NCI-H128 (cell line): ENCODE measurements at regions not wholly inside any gene's neighbourhood (a gene's known extent, or its start where the extent isn't known, plus 50 kb on each side); places are given as distances from the start of the nearest gene placed in this dataset.
"Not testable (repeated sequence)": the region's sequence is repeated elsewhere in the genome, so short reads cannot be mapped to it uniquely, and the experiment has no call there.

Source experiments
- DNase-seq: peaks from one replicate; lab custom pipeline; 2025; ENCODE audit not compliant: unreplicated experiment; lab: John Stamatoyannopoulos, UW

DNA sequence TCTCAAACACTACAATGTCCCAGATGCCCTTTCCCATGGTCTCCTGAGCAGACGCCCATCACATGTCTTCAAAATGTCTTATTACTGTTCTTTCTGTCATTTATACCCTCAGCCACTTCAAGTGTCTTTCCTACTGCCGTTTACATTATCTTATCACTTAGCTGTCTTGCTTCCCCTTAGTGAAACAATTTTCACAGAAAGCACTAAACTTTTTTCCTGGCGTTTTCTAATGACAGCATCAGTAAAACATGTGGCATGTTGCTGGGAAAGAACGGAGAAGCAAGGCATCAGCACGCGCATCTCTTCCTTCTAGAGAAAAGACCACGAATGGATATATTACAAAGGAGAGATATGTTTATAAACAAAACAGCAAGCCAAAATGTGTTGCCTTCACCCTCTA, 189.7 kb upstream of the SLIT2 start:
- DNase-seq, result no peak

DNA sequence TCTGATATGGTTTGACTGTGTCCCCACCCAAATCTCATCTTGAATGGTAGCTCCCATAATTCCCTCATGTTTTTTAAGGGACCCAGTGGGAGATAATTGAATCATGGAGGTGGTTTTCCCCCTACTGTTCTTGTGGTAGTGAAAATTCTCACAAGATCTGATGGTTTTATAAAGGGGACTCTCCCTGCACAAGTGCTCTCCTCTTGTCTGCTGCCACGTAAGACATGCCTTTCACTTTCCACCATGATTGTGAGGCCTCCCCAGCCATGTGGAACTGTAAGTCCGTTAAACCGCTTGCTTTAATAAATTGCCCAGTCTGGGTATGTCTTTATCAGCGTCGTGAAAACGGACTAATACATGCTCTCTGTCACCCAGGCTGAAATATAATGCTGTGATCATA, 200.9 kb upstream of the SLIT2 start:
- no peak for DNase-seq

DNA sequence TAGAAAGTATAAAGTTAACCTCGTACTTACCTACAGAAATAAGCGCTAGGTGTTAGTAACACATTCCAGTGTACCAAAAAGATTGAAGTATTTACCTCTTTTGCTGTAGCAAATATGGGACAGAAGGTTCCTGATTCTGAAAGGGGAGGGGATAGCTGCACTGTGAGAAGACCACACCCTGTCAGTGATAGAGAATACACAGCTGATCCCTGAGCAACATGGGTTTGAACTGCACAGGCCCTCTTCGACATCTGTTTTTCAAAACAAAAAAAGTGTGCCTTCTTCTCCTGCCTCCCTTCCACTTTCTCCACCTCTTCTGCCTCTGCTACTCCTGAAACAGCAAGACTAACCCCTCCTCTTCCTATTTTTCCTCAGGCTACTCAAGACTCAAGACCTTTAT, 201.8 kb upstream of the SLIT2 start:
- DNase-seq, result no peak

- no peak for DNase-seq
Observed at GRCh38 chr4:20046931-20047677, 204.6 kb upstream of the SLIT2 start.

GRCh38 chr4:20046179-20046578, 205.5 kb upstream of the SLIT2 start:
- DNase-seq, result no peak

DNA sequence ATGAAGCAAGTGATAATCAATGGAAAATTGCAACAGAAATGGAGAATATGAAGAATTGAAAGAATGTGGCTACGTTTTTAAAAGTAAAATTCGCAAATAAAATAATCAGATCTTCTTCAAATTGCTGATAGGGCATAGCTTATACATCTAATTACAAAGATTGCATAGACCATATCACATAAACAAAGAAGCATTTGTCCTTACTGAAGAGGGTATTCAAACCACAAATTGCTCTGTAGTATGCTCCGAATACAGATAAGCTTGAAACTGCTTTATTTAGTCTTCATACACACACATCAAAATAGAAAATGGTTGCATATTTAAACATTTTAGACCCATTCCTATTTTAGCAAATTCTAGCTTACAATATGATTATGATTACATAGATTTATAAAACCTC, 206.7 kb upstream of the SLIT2 start:
- DNase-seq, result no peak

DNA sequence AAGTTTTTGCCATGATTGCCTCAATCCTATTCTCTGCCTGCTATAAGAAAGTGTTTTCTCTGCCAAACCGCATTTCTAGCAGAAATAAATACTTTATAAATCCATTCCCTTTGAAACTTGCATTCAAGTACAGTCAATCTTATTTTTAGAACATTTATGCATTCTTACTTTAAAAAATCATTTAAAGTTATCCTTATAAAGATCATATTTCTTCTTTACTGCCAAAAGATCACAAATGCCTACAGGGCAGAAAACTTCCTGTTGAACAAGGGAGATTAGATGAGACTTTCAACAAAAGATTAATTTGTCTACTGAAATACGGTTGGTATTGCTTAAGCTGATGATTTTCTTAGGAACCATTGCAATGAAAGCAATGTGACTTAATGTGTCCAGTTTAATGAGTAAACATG, 207.2 kb upstream of the SLIT2 start:
- DNase-seq, result no peak

DNA sequence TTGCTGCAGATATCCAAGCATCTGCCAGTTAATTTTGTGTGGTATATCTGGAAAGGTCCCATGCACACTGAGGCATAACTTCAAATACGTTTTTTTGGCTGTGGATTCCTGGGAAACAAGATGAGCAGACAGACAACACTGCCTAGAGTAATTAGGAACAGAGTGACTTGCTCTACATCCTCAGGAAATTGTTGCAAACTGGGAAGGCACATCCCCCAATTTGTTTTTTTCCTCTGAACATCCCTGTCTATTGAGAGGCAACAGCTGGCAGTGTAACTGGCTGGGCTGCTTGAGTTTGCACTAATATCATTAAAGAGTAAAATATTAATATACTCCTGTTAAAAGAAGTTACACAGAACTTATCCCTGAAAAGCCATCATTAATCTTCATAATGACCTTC, 207.7 kb upstream of the SLIT2 start:
- DNase-seq, result no peak

- no peak for DNase-seq
Observed at GRCh38 chr4:20042769-20043168, 208.9 kb upstream of the SLIT2 start.

- no peak for DNase-seq
Observed at GRCh38 chr4:20041839-20042407, 209.8 kb upstream of the SLIT2 start.

DNA sequence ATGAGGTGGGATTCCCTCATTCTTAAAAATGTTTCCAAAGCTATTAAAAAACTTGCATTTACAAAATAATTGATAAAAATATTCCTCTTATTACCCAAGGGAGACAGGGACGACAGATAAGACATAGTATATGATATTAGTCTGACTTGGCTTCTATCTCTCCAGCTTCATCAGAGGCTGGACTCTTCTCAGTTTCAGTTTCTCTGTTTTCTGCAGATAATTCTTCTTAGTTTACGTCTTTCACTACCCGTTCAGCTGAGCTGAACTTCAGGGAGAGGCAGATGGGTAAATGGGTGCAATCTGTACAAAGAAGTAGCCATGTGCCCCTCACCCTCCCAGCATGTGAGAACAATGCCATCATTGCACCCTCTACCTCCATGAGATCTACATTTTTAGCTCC, 214.0 kb upstream of the SLIT2 start:
- no peak for DNase-seq

DNA sequence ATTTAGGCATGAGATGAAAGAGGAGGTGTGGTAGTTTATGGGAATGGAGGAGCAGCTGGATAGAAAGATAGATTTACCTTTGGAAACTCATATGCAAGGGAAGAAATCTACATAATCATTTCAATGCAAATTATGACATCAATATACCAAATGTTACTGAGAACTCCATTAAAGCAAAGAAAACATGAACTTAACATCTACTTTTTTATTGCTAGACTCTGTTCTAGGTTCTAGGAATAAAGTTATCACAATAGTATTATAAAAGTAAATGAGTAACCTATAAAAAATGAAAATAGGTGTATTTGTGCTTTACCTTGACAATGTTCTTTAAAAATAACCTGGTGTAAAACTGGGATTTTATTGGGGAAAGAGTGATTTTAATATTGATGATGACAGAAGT, 221.6 kb upstream of the SLIT2 start:
- no peak for DNase-seq

- DNase-seq, result no peak
Observed at GRCh38 chr4:20028645-20029044, 223.1 kb upstream of the SLIT2 start.

GRCh38 chr4:20026456-20026855, 225.2 kb upstream of the SLIT2 start:
- DNase-seq, result no peak

DNA sequence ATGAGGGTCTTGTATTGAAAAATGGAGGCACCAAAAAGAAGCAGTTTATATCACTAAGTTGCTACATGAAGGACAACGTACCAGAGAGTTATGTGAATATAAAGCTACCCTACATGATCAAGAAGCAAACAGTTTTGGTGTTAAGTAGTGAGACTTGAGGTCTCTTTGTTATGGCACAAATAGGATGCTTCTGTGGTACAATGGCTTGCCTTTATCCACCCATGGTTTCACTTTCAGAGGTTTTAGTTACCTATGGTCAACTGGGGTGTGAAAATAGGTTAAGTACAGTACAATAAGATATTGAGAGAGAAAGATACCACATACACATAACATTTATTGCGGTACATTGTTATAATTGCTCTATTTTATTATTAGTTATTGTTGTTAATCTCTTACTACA, 229.2 kb upstream of the SLIT2 start:
- no peak for DNase-seq

GRCh38 chr4:20020056-20020455, 231.6 kb upstream of the SLIT2 start:
- no peak for DNase-seq

DNA sequence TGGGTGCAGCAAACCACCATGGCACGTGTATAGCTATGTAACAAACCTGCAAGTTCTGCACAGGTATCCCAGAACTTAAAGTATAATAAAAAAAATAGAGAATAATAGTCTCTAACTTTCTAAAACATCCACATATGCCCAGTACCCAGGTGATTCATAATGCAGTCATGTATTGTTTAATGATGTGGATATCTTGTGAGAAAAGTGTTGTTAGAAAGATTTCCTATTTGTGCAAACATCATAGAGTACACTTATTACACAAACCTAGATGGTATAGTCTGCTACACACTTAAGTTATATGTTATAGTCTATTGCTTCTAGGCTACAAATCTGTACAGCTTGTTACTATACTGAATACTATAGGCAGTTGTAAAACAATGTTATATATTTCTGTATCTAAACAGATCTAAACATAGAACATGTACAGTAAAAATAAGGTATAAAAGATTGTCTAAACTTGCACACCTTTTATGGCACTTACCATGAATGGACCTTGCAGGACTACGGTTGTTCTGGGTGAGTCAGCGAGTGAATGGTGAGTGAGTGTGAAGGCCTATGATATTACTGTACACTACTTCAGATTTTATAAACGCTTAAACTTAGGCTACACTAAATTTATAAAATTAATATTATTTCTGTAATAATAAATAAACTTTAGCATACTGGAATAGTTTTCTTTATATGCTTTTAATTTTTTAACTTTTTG, 232.2 kb upstream of the SLIT2 start:
- DNase-seq, result no peak

DNA sequence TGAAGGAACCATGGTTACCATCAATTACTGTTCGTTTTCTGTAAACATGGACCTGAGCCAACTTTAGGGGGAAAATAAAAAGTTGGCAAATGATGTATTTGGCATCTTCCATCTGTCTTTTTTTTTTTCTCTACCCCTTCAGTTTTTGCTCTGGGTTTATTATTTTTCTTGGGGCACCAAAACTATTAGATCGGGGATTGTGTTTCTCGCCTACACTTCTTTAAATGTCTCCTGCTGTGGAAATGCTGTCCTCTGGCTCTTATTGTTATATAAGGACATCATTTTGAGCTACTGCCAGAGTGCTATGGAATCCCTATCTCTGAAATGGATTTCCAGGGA, 234.0 kb upstream of the SLIT2 start:
- DNase-seq, result no peak

DNA sequence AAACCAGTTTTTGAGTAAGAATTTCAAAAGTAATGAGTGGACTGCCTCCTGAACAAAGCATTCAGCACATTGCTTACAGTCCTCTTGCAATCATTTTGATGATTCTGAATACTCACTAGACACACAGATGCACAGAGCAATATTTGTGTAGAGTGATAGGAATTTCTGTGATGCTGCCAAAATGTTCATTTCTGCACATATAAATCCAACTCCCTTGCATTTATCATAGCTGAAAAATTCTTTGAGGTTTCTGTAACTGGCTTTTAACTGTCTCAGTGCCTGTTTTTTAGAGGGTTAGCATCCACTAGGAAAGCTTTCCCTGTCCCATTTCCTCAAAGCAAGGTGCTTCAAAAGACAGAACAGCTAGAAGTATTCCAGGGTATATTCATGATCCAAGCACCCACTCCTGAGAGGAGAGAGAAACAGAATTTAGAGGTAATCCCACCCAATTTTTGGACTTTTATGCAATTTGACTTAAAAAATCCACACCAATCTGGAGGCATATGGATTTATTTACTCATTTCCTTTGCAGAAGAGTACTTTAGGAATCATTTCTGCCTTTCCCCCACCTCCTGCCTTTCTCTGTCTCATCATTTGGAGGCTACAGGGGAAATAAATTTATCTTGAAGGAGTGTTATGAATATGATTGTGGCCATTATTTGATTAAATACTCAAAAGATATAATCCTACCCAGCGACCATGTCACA, 234.5 kb upstream of the SLIT2 start:
- no peak for DNase-seq

DNA sequence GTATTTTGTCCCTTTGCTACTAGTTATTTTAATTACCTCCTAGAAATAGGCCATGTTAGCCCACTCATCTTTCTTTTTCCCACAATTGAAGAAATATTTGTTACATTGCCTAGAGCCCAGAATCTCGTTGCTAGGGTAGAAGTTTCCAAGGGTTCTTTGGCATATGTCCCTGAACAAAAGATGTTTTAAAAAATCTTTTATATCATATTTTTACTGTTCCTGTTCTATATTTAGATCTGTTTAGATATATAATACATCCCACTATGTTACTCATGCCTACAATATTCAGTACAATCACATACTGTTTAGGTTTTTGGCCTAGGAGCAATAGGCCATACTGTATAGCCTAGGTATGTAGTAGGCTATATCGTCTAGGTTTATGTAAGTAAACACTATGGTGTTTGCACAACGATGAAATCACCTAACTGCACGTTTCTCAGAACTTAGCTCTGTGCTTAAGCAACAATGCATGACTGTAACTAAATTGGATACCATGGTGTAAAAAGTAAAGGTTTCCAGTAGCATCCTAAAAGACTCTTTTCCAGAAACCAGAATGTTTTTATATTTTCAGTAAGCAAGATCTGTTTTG, 236.0 kb upstream of the SLIT2 start:
- DNase-seq, result no peak

GRCh38 chr4:20003836-20004558, 247.7 kb upstream of the SLIT2 start:
- DNase-seq, result not testable (repeated sequence)
